SK-MEL-5 (cell line): ENCODE measurements at regions not wholly inside any gene's neighbourhood (a gene's known extent, or its start where the extent isn't known, plus 50 kb on each side); places are given as distances from the start of the nearest gene placed in this dataset.
"Not testable (repeated sequence)": the region's sequence is repeated elsewhere in the genome, so short reads cannot be mapped to it uniquely, and the experiment has no call there.

Experiments used
- DNase-seq: peaks from one replicate; pipeline ENCODE4 v3.0.0-alpha.2; 2016; ENCODE audit warnings: low read depth, low spot score
- in situ Hi-C: cut with HindIII; loops from 2 replicates; pipeline ENCODE4 v1.10.0; 2016; ENCODE audit warnings: low sequenced_read_pairs, high pct_unique_total_duplicates, low pct_unique_long_range_greater_than_20kb

DNA sequence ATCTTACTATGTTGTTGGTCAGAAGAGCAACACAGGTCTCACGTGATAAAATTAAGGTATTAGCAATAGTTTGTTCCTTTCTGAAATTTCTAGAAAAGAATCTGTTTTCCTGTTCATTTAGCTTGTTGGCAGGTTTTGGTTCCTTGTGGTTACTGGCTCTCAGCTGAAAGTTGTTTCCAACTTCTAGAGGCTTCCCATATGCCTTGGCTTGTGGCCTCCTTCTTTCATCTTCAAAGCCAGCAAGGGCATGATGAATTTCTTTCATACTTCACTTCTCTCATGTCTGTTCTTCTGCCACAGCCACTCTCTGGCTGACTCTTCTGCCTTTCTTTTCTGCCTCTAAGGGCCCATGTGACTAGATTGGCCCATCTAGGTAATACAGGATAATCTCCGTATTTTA, 193.7 kb downstream of the TRIB2 start:
- in situ Hi-C loops, result no loop called here

DNA sequence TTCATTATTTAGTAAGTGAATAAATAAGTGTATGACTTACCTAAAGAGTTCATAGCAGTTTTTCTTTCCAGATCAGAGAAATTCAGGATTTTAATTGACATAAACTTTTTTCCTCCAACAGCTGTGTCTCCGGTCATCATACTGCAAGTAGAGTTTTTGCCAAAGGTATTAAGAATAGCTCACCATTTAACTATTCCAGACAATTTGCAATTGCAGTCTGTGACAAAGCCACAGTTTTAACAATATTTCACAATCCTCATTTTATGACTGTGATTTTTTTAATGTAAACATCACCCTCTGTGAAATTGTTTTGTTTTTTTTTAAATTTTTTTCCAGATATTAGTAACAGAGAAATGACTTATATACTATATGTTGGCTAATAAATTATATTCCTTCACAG, 199.1 kb downstream of the TRIB2 start:
- in situ Hi-C loops, result no loop called here
- DNase-seq, result no peak

More for the DNA sequence above, 193.7 kb downstream of the TRIB2 start:
- no peak for DNase-seq

DNA sequence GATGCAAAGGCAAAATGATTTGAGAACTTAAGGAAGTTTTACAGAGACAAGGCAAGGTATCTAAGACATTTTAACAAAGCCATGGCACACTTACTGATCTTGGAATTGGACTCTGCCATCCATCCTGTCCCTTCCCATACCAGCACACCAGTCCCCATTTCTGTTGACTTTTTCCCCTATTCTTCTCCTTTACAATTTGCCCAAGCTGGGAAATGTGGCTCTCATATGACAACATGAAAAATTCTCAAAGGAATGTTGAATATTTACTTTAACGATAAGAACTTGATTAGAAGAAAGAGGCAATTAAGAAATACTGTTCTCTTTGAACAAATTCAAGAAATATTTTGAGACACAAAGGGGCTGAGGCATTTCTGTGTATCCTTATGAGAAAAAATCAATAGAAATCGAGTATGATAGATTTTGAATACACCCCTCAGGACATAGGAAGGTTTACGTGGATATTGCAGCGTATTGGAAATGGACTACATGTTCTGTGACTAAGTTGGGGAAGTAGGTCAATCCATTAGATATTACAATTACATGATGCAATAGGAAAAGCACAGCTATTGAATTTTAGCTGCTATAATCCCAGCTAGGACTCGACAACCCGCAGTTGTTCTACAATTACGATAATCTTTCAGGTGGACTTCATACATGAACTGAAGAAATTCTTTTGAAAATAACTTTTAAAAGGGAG, 201.6 kb downstream of the TRIB2 start:
- no peak for DNase-seq
- in situ Hi-C loops, result no loop called here

DNA sequence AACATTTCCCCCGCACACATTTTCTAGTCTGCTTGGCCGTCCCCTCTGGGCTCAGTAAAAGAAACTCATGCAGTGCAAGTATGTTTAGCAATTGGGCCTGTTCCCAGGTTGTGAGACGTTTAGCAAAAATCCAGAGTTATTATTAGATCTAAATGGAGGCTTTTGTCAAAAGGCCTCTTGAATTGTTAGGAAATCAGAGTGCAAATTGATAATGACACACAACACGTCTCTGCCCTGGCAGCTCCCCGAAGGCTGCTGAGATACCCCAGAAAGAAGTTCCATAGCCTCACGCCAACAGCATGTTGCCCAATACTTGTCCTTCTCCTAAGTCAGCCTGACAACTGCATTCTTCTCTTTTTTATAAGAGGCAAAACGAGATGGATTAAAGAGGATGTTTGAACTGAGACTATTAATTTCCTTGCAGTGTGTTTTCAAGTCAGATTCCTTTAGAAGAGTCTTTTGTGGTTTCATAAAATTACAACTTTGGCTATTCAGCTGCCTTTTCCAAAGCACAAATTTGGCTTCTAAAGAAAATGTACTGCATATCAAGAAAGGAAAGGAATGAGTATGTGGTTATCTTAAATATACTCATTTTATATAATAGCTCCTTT, 202.2 kb downstream of the TRIB2 start:
- in situ Hi-C loops, result no loop called here
- no peak for DNase-seq

DNA sequence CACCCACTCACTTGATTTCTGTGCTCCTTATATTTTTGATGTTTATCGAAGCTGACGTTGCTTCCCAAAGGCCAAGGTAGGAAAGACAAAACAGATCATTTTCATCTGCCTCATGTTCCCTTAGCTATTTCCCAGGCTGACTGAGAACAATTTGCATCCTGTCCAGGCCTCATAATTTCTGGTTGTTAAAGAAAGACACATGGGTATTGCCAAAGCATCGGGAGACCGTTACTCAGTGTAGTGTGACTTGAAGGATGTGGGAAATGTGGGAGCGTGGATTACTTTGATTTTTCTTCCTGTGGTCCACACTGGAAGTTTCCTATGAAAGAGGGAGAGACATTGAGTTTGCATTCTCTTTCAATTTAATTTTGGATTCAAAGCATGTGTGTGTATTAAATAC, 204.6 kb downstream of the TRIB2 start:
- in situ Hi-C loops, result no loop called here
- no peak for DNase-seq

DNA sequence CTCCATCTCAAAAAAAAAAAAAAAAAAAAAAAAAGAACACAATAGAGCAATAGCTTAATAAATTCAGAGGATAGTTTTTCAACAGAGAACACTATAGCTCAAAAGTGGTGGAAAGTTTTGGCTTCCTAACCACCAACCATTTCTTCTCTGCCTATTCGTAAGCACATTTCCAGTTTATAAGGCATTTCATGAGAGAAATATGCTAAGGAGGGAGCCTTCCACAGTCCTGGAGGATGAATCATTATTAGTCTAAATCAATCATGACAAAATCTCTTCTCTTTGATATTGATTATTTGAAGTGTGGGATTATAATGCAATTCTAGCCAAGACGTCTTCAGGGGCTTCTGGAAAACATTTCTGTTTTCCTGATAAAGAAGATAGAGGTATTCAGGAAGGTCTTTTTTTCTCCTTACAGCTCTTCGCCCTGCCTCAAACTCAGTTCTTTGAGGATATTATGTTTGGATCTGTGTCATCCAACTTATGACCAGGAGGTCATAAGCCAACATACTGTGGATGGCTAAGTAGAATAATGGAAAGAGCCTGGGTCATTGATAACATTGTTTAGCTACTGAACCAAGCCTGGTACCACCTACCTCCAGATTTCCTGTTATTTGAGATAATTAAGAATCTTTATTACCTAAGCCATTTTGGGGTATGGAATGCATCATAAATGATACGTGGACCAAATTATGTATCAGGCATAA, 207.3 kb downstream of the TRIB2 start:
- DNase-seq, result no peak
- in situ Hi-C loops, result no loop called here

DNA sequence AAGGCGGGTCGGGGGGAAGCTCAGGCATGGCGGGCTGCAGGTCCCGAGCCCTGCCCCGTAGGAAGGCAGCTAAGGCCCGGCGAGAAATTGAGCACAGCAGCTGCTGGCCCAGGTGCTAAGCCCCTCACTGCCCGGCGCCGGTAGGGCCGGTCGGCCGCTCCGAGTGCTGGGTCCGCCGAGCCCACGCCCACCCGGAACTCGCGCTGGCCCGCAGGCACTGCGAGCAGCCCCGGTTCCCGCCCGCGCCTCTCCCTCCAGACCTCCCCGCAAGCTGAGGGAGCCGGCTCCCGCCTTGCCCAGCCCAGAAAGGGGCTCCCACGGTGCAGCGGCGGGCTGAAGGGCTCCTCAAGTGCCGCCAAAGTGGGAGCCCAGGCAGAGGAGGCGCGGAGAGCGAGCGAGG, 209.9 kb downstream of the TRIB2 start:
- DNase-seq, result not testable (repeated sequence)
- in situ Hi-C loops, result loop anchor here (25.0 kb wide), 1 partner anchor 189 kb away; no protein-coding TSS in a partner anchor

- peak; percentile 61 for DNase-seq
- in situ Hi-C loops, result loop anchor here (25.0 kb wide), 1 partner anchor 191 kb away; no protein-coding TSS in a partner anchor
These were observed 211.6 kb downstream of the TRIB2 start for GRCh38 chr2:12928197-12928774.

GRCh38 chr2:12928775-12929401, 212.2 kb downstream of the TRIB2 start:
- no peak for DNase-seq
- in situ Hi-C loops, result loop anchor here (25.0 kb wide), 1 partner anchor 192 kb away; no protein-coding TSS in a partner anchor

- in situ Hi-C loops, result loop anchor here (25.0 kb wide), 1 partner anchor 192 kb away; no protein-coding TSS in a partner anchor
- no peak for DNase-seq
These were observed 213.0 kb downstream of the TRIB2 start for GRCh38 chr2:12929758-12930157.

DNA sequence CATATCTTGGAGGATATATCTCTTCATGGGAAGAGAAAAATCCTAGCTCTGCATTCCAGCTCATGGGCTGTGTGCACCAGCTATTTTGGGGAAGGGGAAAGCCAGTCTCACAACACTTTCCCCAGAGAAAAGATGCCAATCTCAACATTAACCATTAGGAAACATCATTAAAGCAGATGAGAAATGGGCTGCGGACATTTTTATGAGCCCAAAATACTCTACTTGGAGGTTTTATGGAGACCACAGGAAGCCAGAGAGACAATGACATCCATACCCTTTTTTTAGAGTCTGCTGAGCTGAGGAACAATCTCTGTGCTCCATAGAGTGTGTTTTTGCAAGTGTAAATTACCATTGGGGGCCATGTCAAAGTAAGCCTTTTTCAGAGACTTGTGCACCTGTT, 213.7 kb downstream of the TRIB2 start:
- in situ Hi-C loops, result loop anchor here (25.0 kb wide), 1 partner anchor 193 kb away; no protein-coding TSS in a partner anchor
- no peak for DNase-seq

DNA sequence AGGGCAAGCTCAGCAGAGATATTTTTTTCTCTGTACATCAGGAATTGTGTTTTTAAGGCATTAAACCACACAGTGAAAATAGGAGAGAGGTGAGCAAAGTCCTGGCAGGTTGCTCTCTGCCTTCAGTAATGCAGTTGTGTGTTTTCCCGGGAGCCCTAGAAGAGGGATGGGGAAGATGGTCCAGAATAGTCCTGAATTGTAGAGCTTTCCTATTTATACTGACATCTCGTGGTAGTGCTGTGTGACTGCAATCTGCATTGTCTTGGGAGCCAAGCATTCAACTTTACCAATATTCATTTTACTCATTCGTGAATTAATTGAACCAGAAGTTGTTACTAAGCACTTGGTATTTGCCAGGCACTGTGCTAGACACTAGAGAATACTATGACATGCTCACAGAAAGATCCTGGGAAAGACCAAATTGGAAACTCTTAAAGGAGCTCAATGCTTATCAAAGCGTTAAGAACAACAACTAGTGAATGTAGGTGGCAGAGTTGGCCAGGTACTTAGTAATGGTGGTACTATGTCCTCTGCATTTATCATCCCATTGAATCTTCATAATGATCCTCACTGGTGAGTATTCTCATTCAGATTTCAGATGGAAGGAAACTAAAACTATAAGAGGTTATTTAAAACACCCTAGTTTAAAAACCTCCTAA, 214.6 kb downstream of the TRIB2 start:
- DNase-seq, result peak; percentile 81
- in situ Hi-C loops, result loop anchor here (25.0 kb wide), 1 partner anchor 194 kb away; no protein-coding TSS in a partner anchor

DNA sequence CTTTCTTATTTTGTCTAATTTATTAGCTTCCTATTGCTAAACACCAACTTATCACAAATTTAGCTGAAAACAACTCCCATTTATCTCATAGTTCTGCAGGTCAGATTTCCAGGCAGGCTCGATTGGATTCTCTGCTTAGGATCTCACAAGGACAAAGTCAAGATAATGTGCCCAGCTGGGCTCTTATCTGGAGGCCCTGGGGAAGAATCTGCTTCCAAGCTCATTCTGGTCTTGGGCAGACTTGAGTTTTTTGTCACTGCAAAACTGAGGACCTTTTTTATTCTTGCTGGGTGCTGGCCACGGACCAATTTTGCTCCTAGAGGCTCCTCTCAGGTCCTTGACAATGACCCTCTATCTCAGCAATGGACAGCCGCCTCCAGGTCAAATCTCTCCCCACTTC, 215.5 kb downstream of the TRIB2 start:
- in situ Hi-C loops, result loop anchor here (25.0 kb wide), 1 partner anchor 195 kb away; no protein-coding TSS in a partner anchor

GRCh38 chr2:12934146-12934756, 217.5 kb downstream of the TRIB2 start:
- DNase-seq, result no peak
- in situ Hi-C loops, result loop anchor here (25.0 kb wide), 1 partner anchor 197 kb away; no protein-coding TSS in a partner anchor

More for the DNA sequence above, 215.5 kb downstream of the TRIB2 start:
- peak; percentile 74 for DNase-seq

GRCh38 chr2:12935222-12935621, 218.5 kb downstream of the TRIB2 start:
- in situ Hi-C loops, result loop anchor here (25.0 kb wide), 1 partner anchor 198 kb away; no protein-coding TSS in a partner anchor
- peak; percentile 24 for DNase-seq

DNA sequence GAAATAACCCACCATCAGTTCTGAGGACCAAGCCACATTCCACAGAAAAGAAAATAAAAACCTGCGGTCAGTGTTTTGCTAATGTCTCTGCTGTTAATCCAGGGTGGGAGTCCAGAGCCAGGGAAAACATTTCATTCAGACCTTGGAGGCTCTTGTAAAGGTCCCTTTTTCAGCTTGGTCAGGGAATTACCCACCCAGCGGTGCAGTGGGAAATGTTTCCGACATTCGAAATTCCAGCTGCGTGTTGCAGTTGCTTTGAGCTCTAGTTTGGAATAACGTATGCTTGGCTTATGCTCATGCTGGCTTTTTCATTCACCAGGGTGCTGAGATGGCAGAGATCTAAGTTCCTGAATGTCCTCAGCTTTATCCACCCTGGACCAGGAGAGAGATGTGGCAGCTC, 219.1 kb downstream of the TRIB2 start:
- in situ Hi-C loops, result loop anchor here (25.0 kb wide), 1 partner anchor 198 kb away; no protein-coding TSS in a partner anchor
- no peak for DNase-seq
